Urinary bladder (tissue), 3 donors: ENCODE measurements at regions not wholly inside any gene's neighbourhood (a gene's known extent, or its start where the extent isn't known, plus 50 kb on each side); places are given as distances from the start of the nearest gene placed in this dataset.

Source experiments
- DNase-seq: peaks from one replicate; pipeline ENCODE4 v3.0.0-alpha.2; 2015; ENCODE audit errors: extremely low spot score
- H3K27ac ChIP-seq: one replicate; pipeline ENCODE4 v1.5.1; 2013; ENCODE audit warnings: low read depth, mild to moderate bottlenecking, moderate library complexity
- H3K36me3 ChIP-seq: one replicate; pipeline ENCODE4 v1.6.1; 2013; ENCODE audit warnings: mild to moderate bottlenecking, moderate library complexity; ENCODE audit not compliant: insufficient read depth
- H3K4me1 ChIP-seq: one replicate; pipeline ENCODE4 v1.6.1; 2013; ENCODE audit warnings: mild to moderate bottlenecking, moderate library complexity; ENCODE audit not compliant: insufficient read depth
- H3K4me3 ChIP-seq: one replicate; pipeline ENCODE4 v1.5.1; 2013; ENCODE audit warnings: low read depth, low read length
- WGBS: extraction: QIAGEN DNeasy Blood & Tissue Kit; methylation state at CpG from one replicate; pipeline ENCODE4 v1.1.7; 2013; 5-methylcytosine and 5-hydroxymethylcytosine counted together
- donor health status: healthy with polysubstance abuse.
- donor health status: healthy.

DNA sequence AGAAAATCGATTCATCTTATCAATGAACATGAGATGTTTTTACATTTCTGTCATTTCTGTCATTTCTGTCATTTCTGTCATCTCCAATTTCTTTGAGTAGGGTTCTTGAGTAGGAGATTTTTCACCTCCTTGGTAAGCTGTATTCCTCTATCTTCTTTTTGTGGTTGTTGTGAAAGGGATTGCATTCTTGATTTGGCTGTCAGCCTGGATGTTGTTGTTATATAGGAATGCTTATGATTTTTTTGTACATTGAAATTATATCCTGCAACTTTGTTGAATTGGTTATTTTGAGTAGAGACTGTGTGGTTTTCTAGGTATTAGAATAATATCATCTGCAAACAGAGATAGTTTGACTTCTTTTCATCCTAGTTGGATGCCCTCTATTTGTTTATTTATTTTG, 1233.7 kb downstream of the PLA2G4A start:
- Histone ChIP-seq H3K27ac (no peak overlapping the region), H3K36me3 (no peaks in the 10 kb centered on the region), H3K4me1 (no peaks in the 10 kb centered on the region), H3K4me3 (no peak overlapping the region)
- no peak for DNase-seq
- WGBS, result 91% methylated on average over 1 of the region's 1 CpG

DNA sequence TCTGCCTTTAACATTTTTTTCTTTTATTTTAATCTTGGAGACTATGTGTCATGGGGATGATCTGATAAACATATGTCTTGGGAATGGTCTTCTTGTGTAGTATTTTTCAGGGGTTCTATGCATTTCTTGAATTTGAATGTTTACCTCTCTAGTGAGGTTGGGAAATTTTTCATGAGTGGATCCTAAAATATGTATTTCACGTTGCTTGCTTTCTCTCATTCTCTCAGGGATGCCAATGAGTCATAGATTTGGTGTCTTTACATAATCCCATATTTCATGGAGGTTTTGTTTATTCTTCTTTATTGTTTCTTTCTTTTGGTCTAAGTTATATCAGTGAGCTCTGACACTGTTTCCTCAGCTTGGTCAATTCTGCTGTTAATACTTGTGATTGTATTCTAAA, 1237.2 kb downstream of the PLA2G4A start:
- no peaks in the 10 kb centered on the region for H3K36me3 ChIP-seq
- no peak for DNase-seq
- 74% methylated on average over 1 of the region's 1 CpG for WGBS
- no peak overlapping the region for H3K27ac ChIP-seq
- no peak overlapping the region for H3K4me3 ChIP-seq
- H3K4me1 ChIP-seq, result no peaks in the 10 kb centered on the region

DNA sequence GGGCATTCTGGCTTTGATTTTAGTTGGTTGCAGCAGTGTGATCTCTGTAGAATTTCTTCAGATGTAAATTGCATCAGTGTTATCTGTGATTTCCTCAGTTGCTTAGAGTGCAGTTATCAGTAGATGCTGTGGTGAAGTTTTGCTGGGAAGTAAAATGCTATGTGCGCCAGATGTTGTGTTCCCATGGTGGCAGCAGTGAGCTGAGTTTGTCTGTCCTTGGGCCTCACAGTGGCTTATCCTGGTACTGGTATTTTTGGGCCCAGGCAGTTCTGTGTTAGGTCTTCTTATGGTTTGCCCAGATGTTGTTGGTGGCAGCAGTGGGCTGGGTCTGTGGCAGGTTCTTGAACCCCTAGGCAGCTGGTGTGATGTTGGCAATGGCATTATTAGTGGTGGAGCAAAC, 1242.1 kb downstream of the PLA2G4A start:
- no peak for DNase-seq
- Histone ChIP-seq H3K27ac (no peak overlapping the region), H3K4me3 (no peak overlapping the region), H3K36me3 (no peaks in the 10 kb centered on the region), H3K4me1 (no peaks in the 10 kb centered on the region)
- WGBS, result 48% methylated on average over 1 of the region's 1 CpG

DNA sequence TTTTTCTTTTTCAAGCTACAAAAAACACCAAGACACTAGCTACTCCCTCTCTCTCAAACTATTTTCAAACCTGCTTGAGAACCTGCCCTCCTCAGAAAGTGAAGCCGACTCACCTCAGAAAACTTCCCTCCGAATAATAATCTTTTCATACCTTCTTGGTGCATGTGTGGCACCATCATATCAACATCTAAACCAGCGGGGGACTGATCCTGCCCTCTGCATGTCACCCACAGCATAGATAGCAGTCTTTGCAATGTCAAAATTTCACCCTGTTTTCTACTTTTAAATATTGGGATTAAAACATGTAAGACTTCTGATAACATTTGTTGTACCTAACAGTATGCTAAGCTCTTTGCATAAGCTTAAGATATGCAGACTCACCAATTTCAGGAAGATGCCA, 1260.3 kb downstream of the PLA2G4A start:
- Histone ChIP-seq H3K36me3 (no peaks in the 10 kb centered on the region), H3K4me3 (no peak overlapping the region), H3K4me1 (no peaks in the 10 kb centered on the region), H3K27ac (no peak overlapping the region)
- no peak for DNase-seq
- WGBS, result 69% methylated on average over 3 of the region's 3 CpGs

DNA sequence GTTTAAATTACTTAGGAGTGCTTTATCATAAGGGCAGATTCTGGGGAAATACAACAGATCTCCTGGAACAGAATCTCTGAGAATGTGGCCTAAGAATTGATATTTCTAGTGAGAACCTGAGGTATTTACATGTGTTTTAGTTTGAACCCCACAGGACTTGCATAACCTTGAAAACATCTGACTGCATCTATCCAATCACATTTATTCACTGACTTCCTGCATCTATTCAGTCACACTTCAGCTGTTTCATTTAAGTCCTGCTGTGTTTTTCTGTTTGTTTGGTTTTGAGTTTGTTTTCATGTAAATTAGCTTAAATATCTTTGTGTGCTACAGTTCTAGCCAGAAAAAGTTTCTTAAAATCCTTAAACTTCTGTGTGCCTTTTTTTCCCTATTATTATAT, 1260.7 kb downstream of the PLA2G4A start:
- H3K36me3 ChIP-seq, result no peaks in the 10 kb centered on the region
- no peak overlapping the region for H3K27ac ChIP-seq

GRCh38 chr1:188096521-188096920, 1267.8 kb downstream of the PLA2G4A start:
- DNase-seq, result no peak
- H3K4me3 ChIP-seq, result no peak overlapping the region
- H3K4me1 ChIP-seq, result no peaks in the 10 kb centered on the region
- no peaks in the 10 kb centered on the region for H3K36me3 ChIP-seq
- H3K27ac ChIP-seq, result no peak overlapping the region

More for the DNA sequence above, 1260.7 kb downstream of the PLA2G4A start:
- Histone ChIP-seq H3K4me1 (no peaks in the 10 kb centered on the region), H3K4me3 (no peak overlapping the region)
- DNase-seq, result no peak

DNA sequence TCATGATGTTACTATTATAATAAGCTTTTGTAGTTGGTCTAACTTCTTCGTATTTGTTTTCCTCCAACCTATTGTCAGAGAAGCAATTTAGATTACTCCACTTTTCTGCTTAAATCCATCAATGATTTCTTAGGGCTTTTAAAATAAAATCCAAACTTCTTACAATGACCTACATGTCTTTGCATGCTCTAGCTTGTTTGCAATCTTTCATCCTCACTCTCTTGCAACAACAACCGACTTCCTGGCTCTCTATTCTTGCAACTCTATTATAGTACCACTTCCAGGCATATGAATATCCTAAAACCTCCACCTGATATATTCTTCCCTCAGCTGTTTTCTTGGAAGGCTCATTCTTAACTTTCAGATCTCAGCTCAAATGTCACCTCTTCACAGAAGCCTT, 1288.7 kb downstream of the PLA2G4A start:
- DNase-seq, result no peak
- WGBS, result 85% methylated on average over 2 of the region's 2 CpGs
- Histone ChIP-seq H3K4me3 (no peak overlapping the region), H3K36me3 (no peaks in the 10 kb centered on the region), H3K4me1 (no peaks in the 10 kb centered on the region), H3K27ac (no peak overlapping the region)

GRCh38 chr1:188122646-188123045, 1293.9 kb downstream of the PLA2G4A start:
- Histone ChIP-seq H3K4me1 (no peaks in the 10 kb centered on the region), H3K36me3 (no peaks in the 10 kb centered on the region), H3K27ac (no peak overlapping the region), H3K4me3 (no peak overlapping the region)
- no peak for DNase-seq
- WGBS, result 84% methylated on average over 4 of the region's 4 CpGs

- no peak overlapping the region for H3K27ac ChIP-seq
- H3K36me3 ChIP-seq, result no peaks in the 10 kb centered on the region
- no peak for DNase-seq
- H3K4me3 ChIP-seq, result no peak overlapping the region
- H3K4me1 ChIP-seq, result no peaks in the 10 kb centered on the region
- WGBS, result 62% methylated on average over 1 of the region's 1 CpG
These were observed 1298.8 kb downstream of the PLA2G4A start for GRCh38 chr1:188127507-188127906.

DNA sequence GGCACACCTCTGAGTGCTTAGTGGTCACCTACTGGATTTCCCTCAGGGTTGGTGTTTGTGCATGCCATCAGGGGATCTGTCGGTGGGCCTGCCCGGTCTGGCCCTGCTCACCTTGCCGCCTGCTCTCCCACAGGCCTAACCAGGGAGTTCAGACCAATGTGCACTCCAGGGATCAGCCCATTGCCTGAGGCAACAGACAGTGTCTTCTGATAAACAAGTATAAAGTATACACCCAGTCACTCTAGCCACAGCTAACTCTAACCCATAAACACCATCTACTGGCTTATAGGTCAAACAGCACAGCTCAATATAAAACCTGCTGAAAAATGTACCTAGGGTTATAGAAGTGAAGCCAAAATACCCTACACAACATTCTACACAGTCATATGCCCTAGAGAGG, 1300.0 kb downstream of the PLA2G4A start:
- no peak overlapping the region for H3K27ac ChIP-seq
- WGBS, result 91% methylated on average over 3 of the region's 3 CpGs
- H3K4me1 ChIP-seq, result no peaks in the 10 kb centered on the region
- H3K36me3 ChIP-seq, result no peaks in the 10 kb centered on the region
- DNase-seq, result no peak
- no peak overlapping the region for H3K4me3 ChIP-seq

DNA sequence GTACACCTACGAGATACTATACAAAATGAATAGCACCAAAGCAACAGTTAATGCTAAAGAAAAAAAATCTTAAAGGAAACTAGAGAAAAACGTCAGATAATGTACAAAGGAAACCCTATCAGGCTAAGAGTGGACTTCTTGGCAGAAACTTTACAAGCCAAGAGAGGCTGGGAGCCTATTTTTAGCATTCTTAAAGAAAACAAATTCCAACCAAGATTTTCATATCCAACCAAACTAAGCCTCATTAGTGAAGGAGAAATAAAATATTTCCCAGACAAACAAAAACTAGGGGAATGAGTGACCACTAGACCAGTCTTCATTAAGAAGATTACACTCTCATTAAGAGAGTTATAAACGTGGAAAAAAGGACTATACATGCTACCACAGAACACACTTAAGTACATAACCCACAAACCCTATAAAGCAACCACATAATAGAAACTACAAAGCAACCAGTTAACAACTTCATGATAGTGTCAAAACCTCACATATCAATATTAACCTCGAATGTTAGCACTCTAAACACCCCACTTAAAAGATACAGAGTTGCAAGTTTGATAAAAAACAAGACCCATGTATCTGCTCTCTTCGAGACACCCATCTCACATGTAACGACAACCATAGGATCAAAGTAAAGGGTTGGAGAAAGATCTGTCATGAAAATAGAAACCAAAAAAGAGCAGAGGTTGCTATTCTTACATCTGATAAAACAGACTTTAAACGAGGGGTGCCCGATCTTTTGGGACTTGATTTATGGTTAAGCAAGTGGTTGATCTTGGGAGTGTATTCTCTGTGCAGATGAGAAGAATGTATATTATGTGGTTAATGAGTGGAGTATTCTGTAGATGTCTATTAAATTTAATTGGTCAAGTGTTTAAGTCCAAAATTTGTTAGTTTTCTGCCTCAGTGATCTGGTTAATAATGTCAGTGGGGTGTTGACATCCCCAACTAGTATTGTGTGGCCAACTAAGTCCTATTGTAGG, 1301.4 kb downstream of the PLA2G4A start:
- Histone ChIP-seq H3K27ac (no peak overlapping the region), H3K36me3 (no peaks in the 10 kb centered on the region), H3K4me1 (no peaks in the 10 kb centered on the region), H3K4me3 (no peak overlapping the region)
- no peak for DNase-seq
- 65% methylated on average over 8 of the region's 8 CpGs for WGBS

- no peaks in the 10 kb centered on the region for H3K36me3 ChIP-seq
- 89% methylated on average over 2 of the region's 2 CpGs for WGBS
- no peak for DNase-seq
- no peak overlapping the region for H3K4me3 ChIP-seq
- no peak overlapping the region for H3K27ac ChIP-seq
- H3K4me1 ChIP-seq, result no peaks in the 10 kb centered on the region
These were observed 1308.5 kb downstream of the PLA2G4A start for GRCh38 chr1:188137221-188137620.

DNA sequence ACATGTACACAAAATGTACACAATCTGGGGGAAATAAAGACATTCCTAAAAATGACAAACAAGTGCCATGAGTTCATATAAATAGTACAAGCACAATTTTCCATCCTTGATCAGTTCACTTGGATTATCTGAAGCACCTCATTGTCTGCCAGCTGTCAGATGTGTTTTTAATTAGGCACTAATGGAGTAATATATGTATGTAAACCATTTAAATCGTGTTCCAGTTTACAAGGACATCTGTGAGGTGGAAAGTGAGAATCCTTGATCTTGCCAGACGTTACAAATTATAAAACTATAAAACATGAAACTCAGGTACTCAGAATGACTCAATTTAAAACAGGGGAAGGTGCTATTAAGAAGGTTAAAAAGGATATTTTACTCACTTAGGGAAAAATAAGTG, 1312.2 kb downstream of the PLA2G4A start:
- Histone ChIP-seq H3K36me3 (no peaks in the 10 kb centered on the region), H3K27ac (no peak overlapping the region), H3K4me1 (no peaks in the 10 kb centered on the region), H3K4me3 (no peak overlapping the region)
- 50% methylated on average over 2 of the region's 2 CpGs for WGBS
- DNase-seq, result no peak

- no peaks in the 10 kb centered on the region for H3K36me3 ChIP-seq
- H3K27ac ChIP-seq, result no peak overlapping the region
- no peak for DNase-seq
- H3K4me3 ChIP-seq, result no peak overlapping the region
- WGBS, result 96% methylated on average over 11 of the region's 11 CpGs
- no peaks in the 10 kb centered on the region for H3K4me1 ChIP-seq
These were observed 1325.4 kb downstream of the PLA2G4A start for GRCh38 chr1:188154196-188154595.
